GM13976 (cell line): ENCODE measurements at regions not wholly inside any gene's neighbourhood (a gene's known extent, or its start where the extent isn't known, plus 50 kb on each side); places are given as distances from the start of the nearest gene placed in this dataset.

Experiments used
- DNase-seq: peaks from one replicate; pipeline ENCODE4 v3.0.0; 2012; ENCODE audit warnings: low spot score
- in situ Hi-C: fragments of 300-500 bp; cut with MboI; formaldehyde crosslinking; loops from one replicate; pipeline ENCODE4 v1.12.0; 2022; ENCODE audit warnings: low sequenced_read_pairs, mixed read lengths, inconsistent platforms; ENCODE audit not compliant: unreplicated experiment
- TF ChIP-seq, protein P1 (sequence below): IDR thresholded peaks from 2 replicates; pipeline ENCODE4 v1.5.1; 2012; ENCODE audit warnings: borderline replicate concordance, mild to moderate bottlenecking; ENCODE audit not compliant: insufficient read depth; ENCODE audit errors: extremely low read depth, missing control alignments, control extremely low read depth

- TF ChIP-seq, protein P1, sequence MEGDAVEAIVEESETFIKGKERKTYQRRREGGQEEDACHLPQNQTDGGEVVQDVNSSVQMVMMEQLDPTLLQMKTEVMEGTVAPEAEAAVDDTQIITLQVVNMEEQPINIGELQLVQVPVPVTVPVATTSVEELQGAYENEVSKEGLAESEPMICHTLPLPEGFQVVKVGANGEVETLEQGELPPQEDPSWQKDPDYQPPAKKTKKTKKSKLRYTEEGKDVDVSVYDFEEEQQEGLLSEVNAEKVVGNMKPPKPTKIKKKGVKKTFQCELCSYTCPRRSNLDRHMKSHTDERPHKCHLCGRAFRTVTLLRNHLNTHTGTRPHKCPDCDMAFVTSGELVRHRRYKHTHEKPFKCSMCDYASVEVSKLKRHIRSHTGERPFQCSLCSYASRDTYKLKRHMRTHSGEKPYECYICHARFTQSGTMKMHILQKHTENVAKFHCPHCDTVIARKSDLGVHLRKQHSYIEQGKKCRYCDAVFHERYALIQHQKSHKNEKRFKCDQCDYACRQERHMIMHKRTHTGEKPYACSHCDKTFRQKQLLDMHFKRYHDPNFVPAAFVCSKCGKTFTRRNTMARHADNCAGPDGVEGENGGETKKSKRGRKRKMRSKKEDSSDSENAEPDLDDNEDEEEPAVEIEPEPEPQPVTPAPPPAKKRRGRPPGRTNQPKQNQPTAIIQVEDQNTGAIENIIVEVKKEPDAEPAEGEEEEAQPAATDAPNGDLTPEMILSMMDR: no peak
- no peak for DNase-seq
- in situ Hi-C loops: no loop called here
These were observed 865.4 kb upstream of the MBL2 start for GRCh38 chr10:53638006-53638405.

- in situ Hi-C loops: no loop called here
- TF ChIP-seq, protein P1: no peak
- DNase-seq: no peak
These were observed 852.1 kb upstream of the MBL2 start for GRCh38 chr10:53624722-53625121.

DNA sequence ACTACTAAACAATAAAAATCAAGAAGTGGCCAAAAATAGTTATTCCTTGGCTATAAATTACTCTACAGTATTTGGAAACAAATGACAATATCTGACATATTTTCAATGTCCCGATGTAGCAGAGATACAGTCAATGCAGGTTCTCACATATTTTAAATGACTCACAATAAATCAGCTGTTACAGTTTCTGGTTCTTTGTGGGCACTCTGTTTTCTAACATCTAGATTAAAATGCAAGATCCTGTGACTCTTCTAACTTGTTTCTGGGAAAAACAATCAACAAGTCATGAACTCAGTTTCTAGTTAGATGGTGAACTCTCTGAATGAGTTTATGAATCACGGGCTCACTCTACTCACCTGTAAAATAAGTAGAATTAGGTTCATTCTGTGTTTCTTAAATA, 849.6 kb upstream of the MBL2 start:
- DNase-seq: no peak
- TF ChIP-seq, protein P1: no peak
- in situ Hi-C loops: no loop called here

GRCh38 chr10:53619671-53620070, 847.1 kb upstream of the MBL2 start:
- TF ChIP-seq, protein P1: no peak
- in situ Hi-C loops: no loop called here

DNA sequence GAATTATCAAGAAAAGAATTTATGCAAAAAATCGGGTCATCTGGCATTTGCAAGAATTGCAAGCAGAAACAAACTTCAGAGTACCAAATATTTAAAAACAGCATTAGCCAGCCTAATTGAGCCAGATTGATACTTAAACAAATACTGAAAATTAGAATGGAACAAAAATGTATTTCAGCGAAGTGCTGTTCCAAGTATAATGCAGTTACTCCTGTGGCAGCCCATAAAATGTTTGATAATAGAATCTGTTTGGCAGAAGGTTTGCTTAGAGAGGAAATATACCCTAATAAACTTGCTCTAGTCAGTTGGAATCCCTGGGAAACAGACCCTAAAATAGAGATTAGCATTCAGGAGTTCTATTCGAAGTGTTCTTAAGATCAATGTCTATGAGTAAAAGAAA, 835.1 kb upstream of the MBL2 start:
- in situ Hi-C loops: no loop called here
- TF ChIP-seq, protein P1: no peak
- DNase-seq: no peak

More at GRCh38 chr10:53619671-53620070, 847.1 kb upstream of the MBL2 start:
- no peak for DNase-seq

GRCh38 chr10:53606981-53607380, 834.4 kb upstream of the MBL2 start:
- in situ Hi-C loops: no loop called here
- DNase-seq: no peak
- TF ChIP-seq, protein P1: no peak
